Activated CD8-positive, alpha-beta T cell treated with anti-CD3 and anti-CD28 coated beads for 36 hours (primary cell): ENCODE measurements at regions not wholly inside any gene's neighbourhood (a gene's known extent, or its start where the extent isn't known, plus 50 kb on each side); places are given as distances from the start of the nearest gene placed in this dataset.
"Not testable (repeated sequence)": the region's sequence is repeated elsewhere in the genome, so short reads cannot be mapped to it uniquely, and the experiment has no call there.

Experiments used
- ATAC-seq: fragments of 200-7000 bp; cut with Tn5 transposase; one replicate; pipeline ENCODE4 v1.10.0; 2021; ENCODE audit warnings: mild to moderate bottlenecking, moderate library complexity
- CTCF ChIA-PET: fragments of 350-600 bp; sonication (Branson Sonifier 250); formaldehyde crosslinking; loops from one replicate; lab custom pipeline; 2021; ENCODE audit warnings: antibody characterized with exemption; lab: Charles Lee
- POLR2A ChIA-PET: fragments of 350-600 bp; sonication (Branson Sonifier 250); formaldehyde crosslinking; loops from one replicate; lab custom pipeline; 2021; ENCODE audit warnings: antibody characterized with exemption; lab: Charles Lee
- DNase-seq: peaks from one replicate; pipeline ENCODE4 v3.0.0-alpha.2; 2020
- H3K27ac Mint-ChIP-seq: one replicate; pipeline ENCODE4 v1.8.0; 2021; ENCODE audit warnings: mild to moderate bottlenecking, mixed read lengths
- H3K27me3 Mint-ChIP-seq: one replicate; pipeline ENCODE4 v1.8.0; 2021; ENCODE audit warnings: mixed read lengths
- H3K36me3 Mint-ChIP-seq: one replicate; pipeline ENCODE4 v1.8.0; 2021; ENCODE audit warnings: low read depth, mixed read lengths
- H3K4me1 Mint-ChIP-seq: one replicate; pipeline ENCODE4 v1.8.0; 2021; ENCODE audit warnings: low read depth, mixed read lengths
- H3K4me3 Mint-ChIP-seq: one replicate; pipeline ENCODE4 v1.8.0; 2021; ENCODE audit warnings: mild to moderate bottlenecking, moderate library complexity, mixed read lengths
- H3K9me3 Mint-ChIP-seq: one replicate; pipeline ENCODE4 v1.8.0; 2021; ENCODE audit warnings: mixed read lengths
- intact Hi-C: fragments of 100-400 bp; cut with micrococcal nuclease; formaldehyde crosslinking; loops from one replicate; pipeline ENCODE4 v1.10.0; 2022
- TF ChIP-seq, protein P1 (sequence below): fragments of 200-600 bp; IDR thresholded peaks from one replicate; pipeline ENCODE4 v1.8.0; 2022; ENCODE audit warnings: antibody characterized with exemption, mild to moderate bottlenecking

DNA sequence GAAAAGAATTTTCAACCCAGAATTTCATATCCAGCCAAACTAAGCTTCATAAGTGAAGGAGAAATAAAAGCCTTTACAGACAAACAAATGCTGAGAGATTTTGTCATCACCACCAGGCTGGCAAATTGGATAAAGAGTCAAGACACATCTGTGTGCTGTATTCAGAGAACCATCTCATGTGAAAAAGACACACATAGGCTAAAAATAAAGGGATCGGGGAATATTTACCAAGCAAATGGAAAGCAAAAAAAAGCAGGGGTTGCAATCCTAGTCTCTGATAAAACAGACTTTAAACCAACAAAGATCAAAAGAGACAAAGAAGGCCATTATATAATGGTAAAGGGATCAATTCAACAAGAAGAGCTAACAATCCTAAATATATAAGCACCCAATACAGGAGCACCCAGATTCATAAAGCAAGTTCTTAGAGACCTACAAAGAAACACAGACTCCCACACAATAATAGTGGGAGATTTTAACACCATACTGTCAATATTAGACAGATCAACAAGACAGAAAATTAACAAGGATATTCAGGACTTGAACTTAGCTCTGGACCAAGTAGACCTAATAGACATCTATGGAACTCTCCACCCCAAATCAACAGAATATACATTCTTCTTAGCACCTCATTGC, 55.9 kb upstream of the ACSM6 start:
- ATAC-seq, intact Hi-C loops, DNase-seq, H3K4me3 Mint-ChIP-seq, H3K27ac Mint-ChIP-seq, H3K4me1 Mint-ChIP-seq, H3K27me3 Mint-ChIP-seq, H3K9me3 Mint-ChIP-seq, POLR2A ChIA-PET, H3K36me3 Mint-ChIP-seq: not testable (repeated sequence)
- CTCF ChIA-PET = interaction anchor here (5.3 kb wide), 1 partner anchor 107 kb away, joined by 66 read pairs; no protein-coding TSS in a partner anchor

DNA sequence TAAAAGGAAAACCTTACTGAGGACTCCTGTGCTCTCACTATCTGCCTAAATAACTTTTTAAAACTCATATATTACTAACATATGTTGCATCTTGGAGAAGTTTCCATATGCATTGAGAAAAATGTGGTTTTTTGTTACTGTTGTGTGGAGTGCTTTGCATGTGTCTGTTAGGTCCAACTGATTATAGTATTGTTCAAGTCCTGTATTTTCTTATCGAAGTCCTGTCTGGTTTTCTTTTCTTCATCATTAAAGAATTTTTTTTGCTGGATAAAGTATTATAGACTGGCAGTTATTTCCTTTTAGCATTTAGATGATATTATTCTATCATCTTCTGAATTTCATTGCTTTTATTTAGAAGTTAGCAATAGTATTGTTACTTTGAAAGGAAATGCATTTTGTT, 59.5 kb upstream of the ACSM6 start:
- CTCF ChIA-PET = interaction anchor here (1.1 to 5.3 kb wide), 4 partner anchors 110 to 290 kb away, joined by 3 to 66 read pairs (median 10); no protein-coding TSS in a partner anchor
- Mint-ChIP-seq H3K4me3 (no peak overlapping the region), H3K27me3 (no peaks in the 10 kb centered on the region), H3K36me3 (no peaks in the 10 kb centered on the region), H3K4me1 (no peaks in the 10 kb centered on the region), H3K27ac (no peak overlapping the region), H3K9me3 (no peaks in the 10 kb centered on the region)
- POLR2A ChIA-PET = no interaction called here
- intact Hi-C loops = loop anchor here (2.0 to 5.0 kb wide), 2 partner anchors 108 to 228 kb away; no protein-coding TSS in a partner anchor
- DNase-seq (no peak), ATAC-seq (no peak)
- TF ChIP-seq, protein P1, sequence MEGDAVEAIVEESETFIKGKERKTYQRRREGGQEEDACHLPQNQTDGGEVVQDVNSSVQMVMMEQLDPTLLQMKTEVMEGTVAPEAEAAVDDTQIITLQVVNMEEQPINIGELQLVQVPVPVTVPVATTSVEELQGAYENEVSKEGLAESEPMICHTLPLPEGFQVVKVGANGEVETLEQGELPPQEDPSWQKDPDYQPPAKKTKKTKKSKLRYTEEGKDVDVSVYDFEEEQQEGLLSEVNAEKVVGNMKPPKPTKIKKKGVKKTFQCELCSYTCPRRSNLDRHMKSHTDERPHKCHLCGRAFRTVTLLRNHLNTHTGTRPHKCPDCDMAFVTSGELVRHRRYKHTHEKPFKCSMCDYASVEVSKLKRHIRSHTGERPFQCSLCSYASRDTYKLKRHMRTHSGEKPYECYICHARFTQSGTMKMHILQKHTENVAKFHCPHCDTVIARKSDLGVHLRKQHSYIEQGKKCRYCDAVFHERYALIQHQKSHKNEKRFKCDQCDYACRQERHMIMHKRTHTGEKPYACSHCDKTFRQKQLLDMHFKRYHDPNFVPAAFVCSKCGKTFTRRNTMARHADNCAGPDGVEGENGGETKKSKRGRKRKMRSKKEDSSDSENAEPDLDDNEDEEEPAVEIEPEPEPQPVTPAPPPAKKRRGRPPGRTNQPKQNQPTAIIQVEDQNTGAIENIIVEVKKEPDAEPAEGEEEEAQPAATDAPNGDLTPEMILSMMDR = no peak

DNA sequence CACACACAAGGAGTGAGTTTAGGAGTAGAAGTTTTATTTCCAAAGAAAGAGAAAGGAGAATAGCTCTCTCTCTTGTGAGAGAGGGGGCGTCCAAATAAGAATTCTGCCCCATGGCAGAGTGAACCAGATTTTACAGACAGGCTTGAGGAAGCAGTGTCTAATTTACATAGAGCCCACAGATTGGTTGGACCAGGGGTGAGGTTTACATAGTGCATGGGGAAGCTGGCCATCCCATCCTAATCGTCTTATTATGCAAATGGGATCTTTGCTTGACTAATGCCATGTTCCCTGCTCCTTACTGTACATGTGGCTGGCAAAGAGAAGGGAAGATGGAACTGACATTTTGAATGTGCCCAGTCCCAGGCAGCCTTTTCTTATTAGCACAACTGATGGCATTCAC, 60.0 kb upstream of the ACSM6 start:
- ChIA-PET CTCF (interaction anchor here (0.9 to 5.3 kb wide), 11 partner anchors 9 to 290 kb away, joined by 3 to 66 read pairs (median 4); no protein-coding TSS in a partner anchor), POLR2A (no interaction called here)
- H3K4me1 Mint-ChIP-seq = no peaks in the 10 kb centered on the region
- TF ChIP-seq, protein P1 = no peak
- no peaks in the 10 kb centered on the region for H3K9me3 Mint-ChIP-seq
- H3K27me3 Mint-ChIP-seq = no peaks in the 10 kb centered on the region
- no peaks in the 10 kb centered on the region for H3K36me3 Mint-ChIP-seq
- no peak overlapping the region for H3K27ac Mint-ChIP-seq
- DNase-seq (no peak), ATAC-seq (no peak)
- H3K4me3 Mint-ChIP-seq = no peak overlapping the region
- intact Hi-C loops = loop anchor here (2.0 to 5.0 kb wide), 2 partner anchors 108 to 229 kb away; no protein-coding TSS in a partner anchor

DNA sequence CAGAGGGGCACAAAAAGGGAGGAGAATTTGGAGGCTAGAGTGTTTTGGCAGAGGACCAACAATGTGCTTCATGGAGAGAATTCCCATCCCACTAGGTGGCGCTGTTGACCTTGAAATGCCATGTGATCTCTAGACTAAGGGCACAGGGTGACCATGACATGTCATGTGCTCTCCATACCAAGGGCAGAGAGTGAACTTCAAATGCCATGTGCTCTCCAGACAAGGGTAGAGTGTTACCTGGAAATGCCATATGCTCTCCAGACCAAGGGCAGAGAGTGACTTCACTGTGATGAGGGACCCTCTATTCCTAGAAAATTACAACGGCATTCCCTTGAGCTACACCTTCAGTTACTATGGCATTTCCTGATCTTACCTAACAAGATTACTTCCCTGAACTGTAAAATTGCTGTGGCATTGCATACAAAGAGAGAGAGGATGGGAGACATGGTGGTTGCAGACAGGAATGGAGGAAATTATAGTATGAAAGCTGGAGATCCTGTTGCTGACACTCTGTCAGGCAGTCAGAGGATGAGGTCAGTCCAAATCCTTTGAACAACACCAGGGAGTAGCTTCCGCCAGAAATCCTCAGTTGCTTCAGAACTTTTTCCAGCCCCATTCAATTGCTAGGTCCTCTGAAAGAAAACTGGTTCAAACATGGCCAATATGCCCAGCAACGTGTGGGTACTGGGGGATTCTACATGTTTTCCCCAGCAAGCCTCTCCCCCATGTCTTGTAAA, 60.9 kb upstream of the ACSM6 start:
- CTCF ChIA-PET = interaction anchor here (0.6 to 5.3 kb wide), 13 partner anchors 8 to 291 kb away, joined by 3 to 66 read pairs (median 4); no protein-coding TSS in a partner anchor
- intact Hi-C loops = loop anchor here (5.0 kb wide), 1 partner anchor 109 kb away; no protein-coding TSS in a partner anchor
- no peaks in the 10 kb centered on the region for H3K9me3 Mint-ChIP-seq
- POLR2A ChIA-PET = no interaction called here
- ATAC-seq = peak; percentile 79
- no peak overlapping the region for H3K4me3 Mint-ChIP-seq
- no peaks in the 10 kb centered on the region for H3K27me3 Mint-ChIP-seq
- no peaks in the 10 kb centered on the region for H3K4me1 Mint-ChIP-seq
- H3K27ac Mint-ChIP-seq = no peak overlapping the region
- TF ChIP-seq, protein P1 = peak; percentile 68
- DNase-seq = peak; percentile 90
- H3K36me3 Mint-ChIP-seq = no peaks in the 10 kb centered on the region

DNA sequence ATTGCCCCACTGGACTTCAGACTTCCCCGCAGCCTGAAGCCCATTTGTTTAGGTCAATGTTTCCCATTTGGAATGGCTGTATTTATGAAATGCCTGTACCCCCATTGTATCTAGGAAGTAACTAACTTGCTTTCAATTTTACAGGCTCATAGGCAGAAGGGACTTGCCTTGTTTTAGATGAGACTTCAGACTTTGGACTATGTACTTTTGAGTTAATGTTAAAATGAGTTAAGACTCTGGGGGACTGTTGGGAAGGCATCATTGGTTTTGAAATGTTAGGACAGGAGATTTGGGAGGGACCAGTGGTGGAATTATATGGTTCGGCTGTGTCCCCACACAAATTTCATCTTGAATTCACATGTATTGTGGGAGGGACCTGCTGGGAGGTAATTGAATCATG, 61.1 kb upstream of the CYP2C8 start:
- CTCF ChIA-PET = not testable (repeated sequence)

More for the DNA sequence above, 61.1 kb upstream of the CYP2C8 start:
- H3K36me3 Mint-ChIP-seq, DNase-seq, POLR2A ChIA-PET, ATAC-seq, H3K4me3 Mint-ChIP-seq, H3K4me1 Mint-ChIP-seq, H3K9me3 Mint-ChIP-seq, H3K27me3 Mint-ChIP-seq, H3K27ac Mint-ChIP-seq: not testable (repeated sequence)
- intact Hi-C loops = loop anchor here (5.0 kb wide), 1 partner anchor 112 kb away; no protein-coding TSS in a partner anchor
